DOHH2 (cell line): ENCODE measurements at regions not wholly inside any gene's neighbourhood (a gene's known extent, or its start where the extent isn't known, plus 50 kb on each side); places are given as distances from the start of the nearest gene placed in this dataset.

ENCODE experiments used
- H3F3A ChIP-seq: fragments of 200-600 bp; sonication (generic), shearing (Covaris generic); 2 replicates; pipeline ENCODE4 v1.6.0; 2016; ENCODE audit warnings: antibody characterized with exemption, mild to moderate bottlenecking; ENCODE audit not compliant: control insufficient read depth, insufficient read depth
- H3K27ac ChIP-seq: fragments of 200-600 bp; sonication (generic); 2 replicates; pipeline ENCODE4 v1.5.1; 2014; ENCODE audit warnings: low read depth, mild to moderate bottlenecking, low read length, moderate library complexity
- H3K27me3 ChIP-seq: fragments of 200-600 bp; sonication (generic); 2 replicates; pipeline ENCODE4 v1.6.1; 2014; ENCODE audit warnings: mild to moderate bottlenecking, low read length, mixed read lengths; ENCODE audit not compliant: control insufficient read depth
- H3K36me3 ChIP-seq: fragments of 200-600 bp; sonication (generic); 2 replicates; pipeline ENCODE4 v1.6.1; 2014; ENCODE audit warnings: mild to moderate bottlenecking, low read length, moderate library complexity, mixed read lengths; ENCODE audit not compliant: control insufficient read depth
- H3K4me1 ChIP-seq: fragments of 200-600 bp; sonication (generic); 2 replicates; pipeline ENCODE4 v1.6.1; 2014; ENCODE audit warnings: mild to moderate bottlenecking, low read length, mixed read lengths; ENCODE audit not compliant: control insufficient read depth
- H3K4me2 ChIP-seq: fragments of 200-600 bp; sonication (generic); 2 replicates; pipeline ENCODE4 v1.6.0; 2014; ENCODE audit warnings: mild to moderate bottlenecking, low read length, moderate library complexity
- H3K4me3 ChIP-seq: fragments of 200-600 bp; sonication (generic); 2 replicates; pipeline ENCODE4 v1.5.1; 2014; ENCODE audit warnings: mild to moderate bottlenecking, low read length, mixed read lengths
- H3K79me2 ChIP-seq: fragments of 200-600 bp; sonication (generic); 2 replicates; pipeline ENCODE4 v1.6.1; 2014; ENCODE audit warnings: mild to moderate bottlenecking, low read length, mixed read lengths; ENCODE audit not compliant: control insufficient read depth
- H3K9me2 ChIP-seq: fragments of 200-600 bp; sonication (generic); replicated peaks from 2 replicates; pipeline ENCODE4 v1.6.1; 2014; ENCODE audit warnings: mild to moderate bottlenecking, low read length, mixed read lengths; ENCODE audit not compliant: control insufficient read depth
- H3K9me3 ChIP-seq: fragments of 200-600 bp; sonication (generic); 2 replicates; pipeline ENCODE4 v1.6.1; 2014; ENCODE audit warnings: antibody characterized with exemption, low read length, mixed read lengths; ENCODE audit not compliant: control insufficient read depth, insufficient read depth
- H4K20me1 ChIP-seq: fragments of 200-600 bp; sonication (generic); 2 replicates; pipeline ENCODE4 v1.6.0; 2014; ENCODE audit warnings: low read depth, mild to moderate bottlenecking, antibody characterized with exemption, low read length, moderate library complexity; ENCODE audit not compliant: control insufficient read depth, insufficient read depth
- EZH2phosphoT487 ChIP-seq: fragments of 200-600 bp; sonication (generic); IDR thresholded peaks from 2 replicates; pipeline ENCODE4 v1.6.1; 2017; ENCODE audit warnings: borderline replicate concordance, mild to moderate bottlenecking, antibody characterized with exemption, low read length, moderate library complexity, mixed read lengths
- TF ChIP-seq, protein P1 (sequence below): fragments of 200-600 bp; sonication (generic); IDR thresholded peaks from one replicate; pipeline ENCODE4 v1.5.1; 2014; ENCODE audit warnings: antibody characterized with exemption, mild to moderate bottlenecking, low read depth, low read length; ENCODE audit not compliant: poor library complexity, severe bottlenecking

GRCh38 chr6:167756597-167756996 lies 70.1 kb upstream of the AFDN start:
- Histone ChIP-seq H3K4me3 (no peak overlapping the region), H3K27ac (no peak overlapping the region), H3F3A (no peaks in the 10 kb centered on the region), H3K9me3 (no peaks in the 10 kb centered on the region), H3K9me2 (no peaks in the 10 kb centered on the region), H4K20me1 (no peaks in the 10 kb centered on the region), H3K27me3 (no peaks in the 10 kb centered on the region), H3K4me2 (no peak overlapping the region), H3K79me2 (no peaks in the 10 kb centered on the region), H3K4me1 (no peaks in the 10 kb centered on the region), H3K36me3 (no peaks in the 10 kb centered on the region)
- TF ChIP-seq EZH2phosphoT487, result no peak
- TF ChIP-seq, protein P1, sequence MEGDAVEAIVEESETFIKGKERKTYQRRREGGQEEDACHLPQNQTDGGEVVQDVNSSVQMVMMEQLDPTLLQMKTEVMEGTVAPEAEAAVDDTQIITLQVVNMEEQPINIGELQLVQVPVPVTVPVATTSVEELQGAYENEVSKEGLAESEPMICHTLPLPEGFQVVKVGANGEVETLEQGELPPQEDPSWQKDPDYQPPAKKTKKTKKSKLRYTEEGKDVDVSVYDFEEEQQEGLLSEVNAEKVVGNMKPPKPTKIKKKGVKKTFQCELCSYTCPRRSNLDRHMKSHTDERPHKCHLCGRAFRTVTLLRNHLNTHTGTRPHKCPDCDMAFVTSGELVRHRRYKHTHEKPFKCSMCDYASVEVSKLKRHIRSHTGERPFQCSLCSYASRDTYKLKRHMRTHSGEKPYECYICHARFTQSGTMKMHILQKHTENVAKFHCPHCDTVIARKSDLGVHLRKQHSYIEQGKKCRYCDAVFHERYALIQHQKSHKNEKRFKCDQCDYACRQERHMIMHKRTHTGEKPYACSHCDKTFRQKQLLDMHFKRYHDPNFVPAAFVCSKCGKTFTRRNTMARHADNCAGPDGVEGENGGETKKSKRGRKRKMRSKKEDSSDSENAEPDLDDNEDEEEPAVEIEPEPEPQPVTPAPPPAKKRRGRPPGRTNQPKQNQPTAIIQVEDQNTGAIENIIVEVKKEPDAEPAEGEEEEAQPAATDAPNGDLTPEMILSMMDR, result no peak

- no peaks in the 10 kb centered on the region for H4K20me1 ChIP-seq
- H3K4me2 ChIP-seq, result no peak overlapping the region
- no peaks in the 10 kb centered on the region for H3K9me3 ChIP-seq
- H3K36me3 ChIP-seq, result no peaks in the 10 kb centered on the region
- H3F3A ChIP-seq, result no peaks in the 10 kb centered on the region
- H3K9me2 ChIP-seq, result no peaks in the 10 kb centered on the region
- no peaks in the 10 kb centered on the region for H3K27me3 ChIP-seq
- no peak overlapping the region for H3K4me3 ChIP-seq
- H3K4me1 ChIP-seq, result no peaks in the 10 kb centered on the region
- no peaks in the 10 kb centered on the region for H3K79me2 ChIP-seq
- TF ChIP-seq, protein P1, result no peak
- no peak for TF ChIP-seq EZH2phosphoT487
- no peak overlapping the region for H3K27ac ChIP-seq
Measured at GRCh38 chr6:167757249-167757648, 69.5 kb upstream of the AFDN start.

GRCh38 chr6:167757821-167758220 lies 68.9 kb upstream of the AFDN start:
- no peaks in the 10 kb centered on the region for H3K36me3 ChIP-seq
- TF ChIP-seq, protein P1, result no peak
- no peak for TF ChIP-seq EZH2phosphoT487
- no peaks in the 10 kb centered on the region for H4K20me1 ChIP-seq
- H3K9me2 ChIP-seq, result no peaks in the 10 kb centered on the region
- H3K9me3 ChIP-seq, result no peaks in the 10 kb centered on the region
- H3K4me1 ChIP-seq, result no peaks in the 10 kb centered on the region
- no peak overlapping the region for H3K27ac ChIP-seq
- no peak overlapping the region for H3K4me3 ChIP-seq
- H3K79me2 ChIP-seq, result no peaks in the 10 kb centered on the region
- H3F3A ChIP-seq, result no peaks in the 10 kb centered on the region
- H3K4me2 ChIP-seq, result no peak overlapping the region
- H3K27me3 ChIP-seq, result no peaks in the 10 kb centered on the region
